A549 (cell line): ENCODE measurements at regions not wholly inside any gene's neighbourhood (a gene's known extent, or its start where the extent isn't known, plus 50 kb on each side); places are given as distances from the start of the nearest gene placed in this dataset.
"Not testable (repeated sequence)": the region's sequence is repeated elsewhere in the genome, so short reads cannot be mapped to it uniquely, and the experiment has no call there.

Source experiments
- ATAC-seq, 2 experiments: fragments of 200-7000 bp in 1 of 2; fragments of >200 bp in 1 of 2; cut with Nextera tagmentation in 1 of 2; cut with Tn5 transposase in 1 of 2; 3 replicates each; pipeline versions ENCODE4 v1.8.0 to v1.9.1; 2018 to 2020; ENCODE audit warnings: mild to moderate bottlenecking in 1 of 2, moderate library complexity in 1 of 2
- CTCF ChIA-PET: fragments of 300-600 bp; sonication (Branson Sonifier 250); formaldehyde crosslinking; extraction: SDS; loops from one replicate; lab custom pipeline; 2021; ENCODE audit warnings: antibody characterized with exemption, inconsistent platforms; lab: Yijun Ruan, JAX
- POLR2A ChIA-PET: fragments of 350-600 bp; formaldehyde crosslinking; extraction: SDS; loops from one replicate; lab custom pipeline; 2021; ENCODE audit warnings: antibody characterized with exemption, inconsistent platforms; lab: Yijun Ruan, JAX
- DNase-seq, 2 experiments: peaks; one replicate each; pipeline versions ENCODE4 v3.0.0 to v3.0.0-alpha.2; 2011 to 2016; ENCODE audit warnings: low read depth in 1 of 2, low spot score in 1 of 2
- FAIRE-seq: peaks from 2 replicates; lab custom pipeline; 2011; peaks lifted over from hg19 to GRCh38; lab: Jason Lieb, UNC
- H3K27ac ChIP-seq, 2 experiments: fragments of >200 bp; sonication (Bioruptor Twin); formaldehyde crosslinking; 3 replicates each; pipeline ENCODE4 v1.5.1; 2016 to 2017
- H3K4me1 ChIP-seq: fragments of >200 bp; sonication (Bioruptor Twin); formaldehyde crosslinking; 3 replicates; pipeline ENCODE4 v1.6.1; 2016
- H3K4me2 ChIP-seq: fragments of >200 bp; sonication (Bioruptor Twin); formaldehyde crosslinking; 3 replicates; pipeline ENCODE4 v1.6.1; 2016
- H3K4me3 ChIP-seq: fragments of >200 bp; sonication (Bioruptor Twin); formaldehyde crosslinking; 3 replicates; pipeline ENCODE4 v1.5.1; 2016
- H3K9me3 ChIP-seq: fragments of >200 bp; sonication (Bioruptor Twin); formaldehyde crosslinking; 3 replicates; pipeline ENCODE4 v1.6.1; 2016
- BHLHE40 ChIP-seq: IDR thresholded peaks from 2 replicates; pipeline ENCODE4 v1.6.1; 2012; ENCODE audit warnings: low read depth, low read length, inconsistent platforms
- CHD4 ChIP-seq: fragments of 200-600 bp; sonication (generic); IDR thresholded peaks from 2 replicates; pipeline ENCODE4 v1.6.1; 2016; ENCODE audit warnings: antibody characterized with exemption, mild to moderate bottlenecking, borderline replicate concordance
- CTCF ChIP-seq: fragments of >200 bp; sonication (Bioruptor Twin); formaldehyde crosslinking; IDR thresholded peaks from 3 replicates; pipeline ENCODE4 v1.5.1; 2016
- E2F6 ChIP-seq: IDR thresholded peaks from 2 replicates; pipeline ENCODE4 v1.6.1; 2012; ENCODE audit warnings: low read depth, borderline replicate concordance
- EHF ChIP-seq: fragments of 250-450 bp; sonication (Bioruptor Pico); IDR thresholded peaks from 2 replicates; pipeline ENCODE4 v1.5.0; 2020; ENCODE audit warnings: mild to moderate bottlenecking
- FOSL2 ChIP-seq, 2 experiments: fragments of 450-650 bp in 1 of 2; fragments of >200 bp in 1 of 2; sonication (Bioruptor Twin) in 1 of 2; formaldehyde crosslinking; IDR thresholded peaks; 2 replicates each; pipeline versions ENCODE4 v1.5.0 to v1.6.1; 2016 to 2020; ENCODE audit warnings: mild to moderate bottlenecking in 1 of 2, moderate library complexity in 1 of 2
- HEYL ChIP-seq: fragments of 250-450 bp; sonication (Bioruptor Pico); IDR thresholded peaks from 2 replicates; pipeline ENCODE4 v1.8.0; 2021; ENCODE audit warnings: mild to moderate bottlenecking, moderate library complexity
- JUNB ChIP-seq: fragments of >200 bp; sonication (Bioruptor Twin); formaldehyde crosslinking; IDR thresholded peaks from 2 replicates; pipeline ENCODE4 v1.6.1; 2016
- KDM1A ChIP-seq: fragments of 200-600 bp; sonication (generic); IDR thresholded peaks from 2 replicates; pipeline ENCODE4 v1.6.1; 2016; ENCODE audit warnings: low read depth, mild to moderate bottlenecking
- MAZ ChIP-seq: fragments of 150-350 bp; IDR thresholded peaks from 2 replicates; pipeline ENCODE4 v1.6.1; 2014; ENCODE audit warnings: antibody characterized with exemption, low read depth, low read length, borderline replicate concordance
- NFE2L2 ChIP-seq: fragments of 150-350 bp; conservative IDR thresholded peaks from 2 replicates; pipeline ENCODE4 v1.6.1; 2014; ENCODE audit warnings: low read length
- NR3C1 ChIP-seq: fragments of >200 bp; sonication (Bioruptor Twin); formaldehyde crosslinking; IDR thresholded peaks from 3 replicates; pipeline ENCODE4 v1.6.1; 2017
- RAD21 ChIP-seq, 2 experiments: fragments of >200 bp in 1 of 2; sonication (Bioruptor Twin) in 1 of 2; formaldehyde crosslinking in 1 of 2; IDR thresholded peaks in 1 of 2; conservative IDR thresholded peaks in 1 of 2; 2 replicates in 1 of 2; 3 replicates in 1 of 2; pipeline ENCODE4 v1.6.1; 2012 to 2018; ENCODE audit warnings: inconsistent platforms in 1 of 2
- RARB ChIP-seq: fragments of 250-450 bp; sonication (Bioruptor Pico); IDR thresholded peaks from 2 replicates; pipeline ENCODE4 v1.8.0; 2021; ENCODE audit warnings: mild to moderate bottlenecking, moderate library complexity
- RCOR1 ChIP-seq: fragments of 150-350 bp; IDR thresholded peaks from 2 replicates; pipeline ENCODE4 v1.6.1; 2014; ENCODE audit warnings: antibody characterized with exemption, low read length, low read depth
- REST ChIP-seq: fragments of 200-600 bp; sonication (generic); IDR thresholded peaks from 2 replicates; pipeline ENCODE4 v1.6.1; 2016; ENCODE audit warnings: antibody characterized with exemption, mild to moderate bottlenecking, moderate library complexity
- RFX5 ChIP-seq: fragments of 450-650 bp; IDR thresholded peaks from 2 replicates; pipeline ENCODE4 v1.7.1; 2014; ENCODE audit warnings: antibody characterized with exemption, mild to moderate bottlenecking, moderate library complexity
- ZSCAN20 ChIP-seq: fragments of 250-450 bp; sonication (Bioruptor Pico); IDR thresholded peaks from 2 replicates; pipeline ENCODE4 v1.8.0; 2022; ENCODE audit warnings: mild to moderate bottlenecking, moderate library complexity
- WGBS: methylation state at CpG from one replicate; pipeline ENCODE4 v1.1.6; 2017; ENCODE audit errors: missing lambda C conversion rate; 5-methylcytosine and 5-hydroxymethylcytosine counted together

- H3K9me3 ChIP-seq, DNase-seq, FAIRE-seq, H3K4me1 ChIP-seq, H3K4me2 ChIP-seq, ATAC-seq, CTCF ChIA-PET, POLR2A ChIA-PET, H3K4me3 ChIP-seq, H3K27ac ChIP-seq: not testable (repeated sequence)
- 68% methylated on average over 8 of the region's 10 CpGs for WGBS
Observed at GRCh38 chr4:187408447-187408846, 587.1 kb upstream of the ZFP42 start.

GRCh38 chr4:187413564-187414358 lies 581.8 kb upstream of the ZFP42 start:
- H3K9me3 ChIP-seq = no peaks in the 10 kb centered on the region
- H3K4me3 ChIP-seq = no peak overlapping the region
- FAIRE-seq (no peak), ATAC-seq (no peak), DNase-seq (no peak)
- H3K27ac ChIP-seq = no peak overlapping the region
- no peaks in the 10 kb centered on the region for H3K4me1 ChIP-seq
- H3K4me2 ChIP-seq = no peak overlapping the region
- CTCF ChIA-PET = no interaction called here
- POLR2A ChIA-PET = no interaction called here
- TF ChIP-seq NR3C1 = no peak
- no peak for TF ChIP-seq E2F6
- TF ChIP-seq RCOR1 = no peak
- TF ChIP-seq CHD4 = no peak
- TF ChIP-seq EHF (CRISPR knock-in tag) = no peak
- TF ChIP-seq RAD21 (conservative IDR thresholded peaks at IDR 0.05 in 1 of 2, IDR thresholded peaks at IDR 0.05 in 1 of 2) = no peak
- no peak for TF ChIP-seq RARB (CRISPR knock-in tag)
- TF ChIP-seq REST = no peak
- no peak for TF ChIP-seq KDM1A
- no peak for TF ChIP-seq FOSL2 (IDR thresholded peaks at IDR 0.05)
- TF ChIP-seq FOSL2 (CRISPR knock-in tag; IDR thresholded peaks at IDR 0.05) = no peak
- TF ChIP-seq MAZ = no peak
- TF ChIP-seq RFX5 = no peak
- TF ChIP-seq ZSCAN20 (CRISPR knock-in tag) = no peak
- no peak for TF ChIP-seq HEYL
- no peak for TF ChIP-seq CTCF
- no peak for TF ChIP-seq JUNB
- TF ChIP-seq BHLHE40 = no peak
- no peak for TF ChIP-seq NFE2L2
- TF ChIP-seq, all 56 proteins: peak for 0
- 46% methylated on average over 4 of the region's 4 CpGs for WGBS
